ENCODE measurements at regions not wholly inside any gene's neighbourhood (a gene's known extent, or its start where the extent isn't known, plus 50 kb on each side); places are given as distances from the start of the nearest gene placed in this dataset.
A peak's percentile ranks its signal among the peaks of the same experiment; 100 is the strongest.

DNA sequence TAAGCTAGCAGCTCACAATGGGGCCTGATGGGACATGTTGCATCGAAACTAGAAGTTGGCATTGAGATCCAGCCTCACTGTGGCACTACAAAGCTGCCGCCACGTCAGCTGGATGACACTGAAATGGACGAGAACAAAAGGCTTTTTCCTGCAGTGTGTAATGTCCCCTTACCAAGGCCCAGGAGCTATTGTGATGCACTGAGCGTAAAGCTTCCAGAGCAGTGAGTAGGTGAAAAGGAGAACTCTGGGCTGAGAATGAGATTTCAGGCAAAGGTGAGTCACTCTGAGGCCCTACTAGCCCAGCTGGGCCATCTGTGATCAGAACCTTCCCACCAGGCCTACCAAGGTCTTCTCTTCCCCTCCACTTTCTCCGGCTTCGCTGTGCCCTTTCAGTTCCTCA, 528.1 kb upstream of the KLF4 start:
- no peaks in the 10 kb centered on the region for H3K27me3 ChIP-seq (ENCODE audit: insufficient read depth)
- H3K79me2 ChIP-seq (replicated peaks; ENCODE audit: insufficient read depth) = no peaks in the 10 kb centered on the region
- DNase-seq (ENCODE audit: low spot score) (peak; percentile 33), ATAC-seq (peak; percentile 31; the same call in 1 of the 3 replicates)
- no peaks in the 10 kb centered on the region for H4K20me1 ChIP-seq (replicated peaks; ENCODE audit: insufficient read depth)
- Mint-ChIP-seq H3K27me3 (ENCODE audit: insufficient read depth, low read depth, poor library complexity) (no peaks in the 10 kb centered on the region), H3K9me3 (peaks cover 3% of the 10 kb centered on the region; the same call in 2 of the 3 replicates), H3K36me3 (ENCODE audit: low read depth) (peaks cover 2% of the 10 kb centered on the region; the same call in 1 of the 3 replicates), H3K4me3 (no peak overlapping the region), H3K27ac (no peak overlapping the region), H3K4me1 (peaks cover 24% of the 10 kb centered on the region)
- no peak overlapping the region for H2AFZ ChIP-seq
- H3K4me2 ChIP-seq = no peak overlapping the region
- no peak overlapping the region for H3K27ac ChIP-seq (ENCODE audit: low read depth)
- peaks cover 13% of the 10 kb centered on the region for H3K4me1 ChIP-seq (ENCODE audit: insufficient read depth)
- no peaks in the 10 kb centered on the region for H3F3A ChIP-seq (replicated peaks; ENCODE audit: low read depth)
- 0 out of 2 replicates have a peak, but pooled peaks cover 3% of the 10 kb centered on the region for H3K36me3 ChIP-seq (ENCODE audit: insufficient read depth)
- TF ChIP-seq ZNF114 (CRISPR knock-in tag; IDR thresholded peaks at IDR 0.05) (no peak), CREB1 (CRISPR knock-in tag; IDR thresholded peaks at IDR 0.05; ENCODE audit: low read depth) (no peak), EZH2 (IDR thresholded peaks at IDR 0.05; ENCODE audit: low read depth, unreplicated experiment) (no peak), CTCF (conservative IDR thresholded peaks at IDR 0.05; ENCODE audit: low read depth in 2 of 2) (no peak), NANOG (IDR thresholded peaks at IDR 0.05; ENCODE audit: borderline replicate concordance) (no peak), ZNF462 (CRISPR knock-in tag; IDR thresholded peaks at IDR 0.05) (no peak), EZH2phosphoT487 (IDR thresholded peaks at IDR 0.05; ENCODE audit: unreplicated experiment) (no peak), ZNF331 (CRISPR knock-in tag; IDR thresholded peaks at IDR 0.05; ENCODE audit: low read depth) (no peak), ETS1 (IDR thresholded peaks at IDR 0.05) (no peak), POLR2AphosphoS5 (IDR thresholded peaks at IDR 0.05; ENCODE audit: low read depth) (no peak), STAT1 (IDR thresholded peaks at IDR 0.05; ENCODE audit: unreplicated experiment) (no peak), JUNB (IDR thresholded peaks at IDR 0.05; ENCODE audit: unreplicated experiment) (no peak)
- TF ChIP-seq, protein P1, sequence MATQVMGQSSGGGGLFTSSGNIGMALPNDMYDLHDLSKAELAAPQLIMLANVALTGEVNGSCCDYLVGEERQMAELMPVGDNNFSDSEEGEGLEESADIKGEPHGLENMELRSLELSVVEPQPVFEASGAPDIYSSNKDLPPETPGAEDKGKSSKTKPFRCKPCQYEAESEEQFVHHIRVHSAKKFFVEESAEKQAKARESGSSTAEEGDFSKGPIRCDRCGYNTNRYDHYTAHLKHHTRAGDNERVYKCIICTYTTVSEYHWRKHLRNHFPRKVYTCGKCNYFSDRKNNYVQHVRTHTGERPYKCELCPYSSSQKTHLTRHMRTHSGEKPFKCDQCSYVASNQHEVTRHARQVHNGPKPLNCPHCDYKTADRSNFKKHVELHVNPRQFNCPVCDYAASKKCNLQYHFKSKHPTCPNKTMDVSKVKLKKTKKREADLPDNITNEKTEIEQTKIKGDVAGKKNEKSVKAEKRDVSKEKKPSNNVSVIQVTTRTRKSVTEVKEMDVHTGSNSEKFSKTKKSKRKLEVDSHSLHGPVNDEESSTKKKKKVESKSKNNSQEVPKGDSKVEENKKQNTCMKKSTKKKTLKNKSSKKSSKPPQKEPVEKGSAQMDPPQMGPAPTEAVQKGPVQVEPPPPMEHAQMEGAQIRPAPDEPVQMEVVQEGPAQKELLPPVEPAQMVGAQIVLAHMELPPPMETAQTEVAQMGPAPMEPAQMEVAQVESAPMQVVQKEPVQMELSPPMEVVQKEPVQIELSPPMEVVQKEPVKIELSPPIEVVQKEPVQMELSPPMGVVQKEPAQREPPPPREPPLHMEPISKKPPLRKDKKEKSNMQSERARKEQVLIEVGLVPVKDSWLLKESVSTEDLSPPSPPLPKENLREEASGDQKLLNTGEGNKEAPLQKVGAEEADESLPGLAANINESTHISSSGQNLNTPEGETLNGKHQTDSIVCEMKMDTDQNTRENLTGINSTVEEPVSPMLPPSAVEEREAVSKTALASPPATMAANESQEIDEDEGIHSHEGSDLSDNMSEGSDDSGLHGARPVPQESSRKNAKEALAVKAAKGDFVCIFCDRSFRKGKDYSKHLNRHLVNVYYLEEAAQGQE (IDR thresholded peaks at IDR 0.05; ENCODE audit: unreplicated experiment) = no peak
- peaks cover 22% of the 10 kb centered on the region; the same call in 1 of the 2 replicates for H3K9me2 ChIP-seq (ENCODE audit: insufficient read depth)
- no peak overlapping the region for H3K4me3 ChIP-seq

All from GM23338 (cell line).